ENCODE measurements at regions not wholly inside any gene's neighbourhood (a gene's known extent, or its start where the extent isn't known, plus 50 kb on each side); places are given as distances from the start of the nearest gene placed in this dataset.

- Histone ChIP-seq H3K4me3 (ENCODE audit: low read depth, low read length) (no peak overlapping the region), H3K27me3 (no peaks in the 10 kb centered on the region), H3K9me3 (no peaks in the 10 kb centered on the region), H3K4me1 (no peaks in the 10 kb centered on the region), H3K36me3 (no peaks in the 10 kb centered on the region)
- DNase-seq, result no peak
- TF ChIP-seq CTCF (IDR thresholded peaks at IDR 0.05; ENCODE audit: low read depth, low read length), result no peak
Measured at GRCh38 chr2:52356556-52356955, 1324.6 kb upstream of the NRXN1 start.

- H3K4me1 ChIP-seq, result no peaks in the 10 kb centered on the region
- H3K9me3 ChIP-seq, result no peaks in the 10 kb centered on the region
- TF ChIP-seq CTCF (IDR thresholded peaks at IDR 0.05; ENCODE audit: low read depth, low read length), result no peak
- H3K27me3 ChIP-seq, result no peaks in the 10 kb centered on the region
- H3K4me3 ChIP-seq (ENCODE audit: low read depth, low read length), result no peak overlapping the region
- no peaks in the 10 kb centered on the region for H3K36me3 ChIP-seq
- no peak for DNase-seq
Measured at GRCh38 chr2:52347292-52347691, 1315.4 kb upstream of the NRXN1 start.

DNA sequence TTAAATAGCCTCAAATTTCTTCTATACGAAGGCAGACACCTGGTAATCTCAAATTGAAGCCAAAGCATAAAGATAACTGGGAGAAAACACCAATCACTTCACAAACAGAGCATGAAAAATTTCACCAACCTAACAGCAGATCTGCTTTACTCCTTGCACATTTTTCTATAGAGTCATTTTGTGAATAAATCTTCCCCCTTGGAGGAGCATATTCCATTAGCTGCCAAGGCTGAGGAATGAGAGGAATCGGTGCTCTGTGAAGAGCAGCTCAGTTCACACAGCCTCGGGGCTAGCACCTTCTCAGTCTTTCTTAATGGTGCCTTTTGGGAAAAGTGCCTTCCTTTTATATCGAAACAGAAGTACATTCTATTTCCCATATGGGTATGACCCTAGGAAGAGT is 1313.7 kb upstream of the NRXN1 start:
- Histone ChIP-seq H3K4me3 (ENCODE audit: low read depth, low read length) (no peak overlapping the region), H3K27me3 (no peaks in the 10 kb centered on the region), H3K36me3 (no peaks in the 10 kb centered on the region), H3K4me1 (no peaks in the 10 kb centered on the region), H3K9me3 (no peaks in the 10 kb centered on the region)
- no peak for DNase-seq
- TF ChIP-seq CTCF (IDR thresholded peaks at IDR 0.05; ENCODE audit: low read depth, low read length), result no peak

GRCh38 chr2:52345082-52345481 is 1313.2 kb upstream of the NRXN1 start:
- Histone ChIP-seq H3K36me3 (no peaks in the 10 kb centered on the region), H3K4me1 (no peaks in the 10 kb centered on the region), H3K4me3 (ENCODE audit: low read depth, low read length) (no peak overlapping the region), H3K9me3 (no peaks in the 10 kb centered on the region), H3K27me3 (no peaks in the 10 kb centered on the region)
- no peak for TF ChIP-seq CTCF (IDR thresholded peaks at IDR 0.05; ENCODE audit: low read depth, low read length)
- DNase-seq, result no peak

DNA sequence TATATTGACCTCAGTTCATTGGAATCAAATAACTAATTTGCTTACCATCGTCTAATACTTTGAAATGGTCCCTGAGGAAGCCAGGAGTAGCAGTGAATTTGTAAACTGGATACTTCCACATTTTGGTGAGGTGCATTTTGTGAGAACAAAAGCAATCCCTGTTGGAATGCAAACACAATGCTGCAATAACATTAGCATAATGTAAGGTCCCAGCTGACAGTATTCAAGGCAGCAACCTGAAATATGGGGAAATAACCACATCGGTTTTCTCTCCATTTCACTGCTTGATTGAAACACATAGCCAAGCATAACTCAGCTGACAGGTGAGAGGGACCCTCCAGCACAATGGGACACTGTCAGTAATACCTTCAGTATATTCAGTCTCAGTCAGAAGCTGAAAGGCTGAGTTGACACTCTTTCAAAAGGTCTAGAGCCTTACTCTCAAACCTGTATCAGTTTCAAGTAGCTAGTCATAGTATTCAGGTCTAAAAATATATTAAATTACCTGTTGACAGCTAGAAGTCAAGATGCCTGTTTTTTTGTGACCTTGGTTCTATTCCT is 1311.9 kb upstream of the NRXN1 start:
- H3K4me3 ChIP-seq (ENCODE audit: low read depth, low read length), result no peak overlapping the region
- H3K9me3 ChIP-seq, result no peaks in the 10 kb centered on the region
- DNase-seq, result no peak
- no peaks in the 10 kb centered on the region for H3K4me1 ChIP-seq
- no peaks in the 10 kb centered on the region for H3K36me3 ChIP-seq
- H3K27me3 ChIP-seq, result no peaks in the 10 kb centered on the region
- no peak for TF ChIP-seq CTCF (IDR thresholded peaks at IDR 0.05; ENCODE audit: low read depth, low read length)

- TF ChIP-seq CTCF (IDR thresholded peaks at IDR 0.05; ENCODE audit: low read depth, low read length), result no peak
- H3K4me1 ChIP-seq, result no peaks in the 10 kb centered on the region
Measured at GRCh38 chr2:52343010-52343409, 1311.1 kb upstream of the NRXN1 start.

More at GRCh38 chr2:52343010-52343409, 1311.1 kb upstream of the NRXN1 start:
- no peaks in the 10 kb centered on the region for H3K36me3 ChIP-seq
- no peak for DNase-seq
- H3K4me3 ChIP-seq (ENCODE audit: low read depth, low read length), result no peak overlapping the region
- no peaks in the 10 kb centered on the region for H3K9me3 ChIP-seq
- no peaks in the 10 kb centered on the region for H3K27me3 ChIP-seq

Measured in BE2C (cell line).